Peyer's patch (tissue), 4 donors: ENCODE measurements at regions not wholly inside any gene's neighbourhood (a gene's known extent, or its start where the extent isn't known, plus 50 kb on each side); places are given as distances from the start of the nearest gene placed in this dataset.

Experiments used
- DNase-seq, 3 donors: peaks; one replicate each; pipeline ENCODE4 v3.0.0-alpha.2; 2017 to 2019
- H3K27ac ChIP-seq, 4 donors: fragments of 200-600 bp; sonication (generic); one replicate each; pipeline ENCODE4 v1.5.1; 2016 to 2019
- H3K27me3 ChIP-seq, 2 donors: fragments of 200-600 bp; sonication (generic); one replicate each; pipeline ENCODE4 v1.5.1; 2019
- H3K36me3 ChIP-seq, 3 donors: fragments of 200-600 bp; sonication (generic); one replicate each; pipeline ENCODE4 v1.5.1; 2016 to 2019
- H3K4me1 ChIP-seq, 4 donors: fragments of 200-600 bp; sonication (generic); one replicate each; pipeline ENCODE4 v1.5.1; 2016 to 2019
- H3K4me3 ChIP-seq, 4 donors: fragments of 200-600 bp; sonication (generic); 1 replicate in 3 of 4; 2 replicates in 1 of 4; pipeline ENCODE4 v1.5.1; 2016 to 2019; ENCODE audit warnings: mild to moderate bottlenecking in 1 of 4
- H3K9me3 ChIP-seq, 4 donors: fragments of 200-600 bp; sonication (generic); one replicate each; pipeline ENCODE4 v1.5.1; 2016 to 2019; ENCODE audit warnings: mild to moderate bottlenecking in 1 of 4
- CTCF ChIP-seq, 6 experiments: fragments of 450-650 bp in 4 of 6; fragments of 200-600 bp in 2 of 6; sonication (generic) in 1 of 6; IDR thresholded peaks; one replicate each; pipeline ENCODE4 v1.5.1; 2017 to 2019; ENCODE audit warnings: antibody characterized with exemption in 6 of 6, mild to moderate bottlenecking in 3 of 6, moderate library complexity in 1 of 6
- POLR2A ChIP-seq, 2 donors: fragments of 450-650 bp; IDR thresholded peaks; one replicate each; pipeline ENCODE4 v1.5.1; 2017; ENCODE audit warnings: antibody characterized with exemption in 2 of 2, mild to moderate bottlenecking in 2 of 2, moderate library complexity in 2 of 2

- Histone ChIP-seq H3K4me3 (no peak overlapping the region), H3K27me3 (no peaks in the 10 kb centered on the region), H3K36me3 (no peaks in the 10 kb centered on the region), H3K4me1 (no peaks in the 10 kb centered on the region), H3K27ac (no peak overlapping the region), H3K9me3 (no peaks in the 10 kb centered on the region)
- no peak for DNase-seq
- no peak for TF ChIP-seq POLR2A (IDR thresholded peaks at IDR 0.05)
- TF ChIP-seq CTCF (IDR thresholded peaks at IDR 0.05): no peak
These were observed 205.6 kb upstream of the GDNF start for GRCh38 chr5:38045446-38045845.

DNA sequence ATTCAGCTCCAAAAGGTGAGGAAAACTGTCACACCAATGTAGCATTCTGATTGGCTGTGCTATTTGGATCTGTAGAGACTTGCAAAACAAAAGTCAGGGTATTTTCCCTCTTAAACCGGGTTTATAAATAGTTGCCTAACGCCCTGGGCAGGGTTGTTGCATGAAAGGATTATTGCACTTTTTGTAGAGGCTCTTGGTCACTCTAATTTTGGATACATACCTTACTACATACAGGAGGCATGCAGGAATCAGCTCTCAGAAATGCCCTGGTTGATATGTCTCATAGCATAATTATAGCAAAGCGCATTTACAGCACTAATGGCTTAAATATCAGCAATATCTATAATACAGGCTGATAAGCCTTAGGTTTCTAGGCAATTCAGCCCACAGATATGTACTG, 200.0 kb upstream of the GDNF start:
- TF ChIP-seq POLR2A (IDR thresholded peaks at IDR 0.05): no peak
- TF ChIP-seq CTCF (IDR thresholded peaks at IDR 0.05): no peak
- Histone ChIP-seq H3K4me1 (no peaks in the 10 kb centered on the region), H3K4me3 (no peak overlapping the region), H3K9me3 (no peaks in the 10 kb centered on the region), H3K27ac (no peak overlapping the region), H3K36me3 (no peaks in the 10 kb centered on the region), H3K27me3 (no peaks in the 10 kb centered on the region)
- no peak for DNase-seq

DNA sequence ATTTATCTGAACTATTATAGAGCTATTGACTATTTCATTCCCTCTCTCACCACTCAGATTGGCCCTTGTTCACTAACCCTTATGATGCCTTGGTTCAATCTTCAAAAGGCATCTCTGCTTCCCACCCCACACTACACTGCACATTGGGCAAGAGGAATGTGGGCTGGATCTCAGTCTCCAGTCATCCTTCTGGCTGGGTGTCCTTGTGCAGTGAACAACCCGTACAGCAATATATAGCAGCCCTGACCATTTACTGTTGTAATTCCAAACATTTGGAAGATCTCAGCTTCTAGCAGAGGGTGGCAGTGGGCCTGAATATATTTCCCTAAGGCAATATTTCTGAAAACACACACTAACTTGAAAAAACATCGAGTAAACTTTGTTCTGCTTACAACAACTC, 199.2 kb upstream of the GDNF start:
- Histone ChIP-seq H3K27me3 (no peaks in the 10 kb centered on the region), H3K9me3 (no peaks in the 10 kb centered on the region), H3K4me1 (no peaks in the 10 kb centered on the region), H3K36me3 (no peaks in the 10 kb centered on the region), H3K27ac (no peak overlapping the region), H3K4me3 (no peak overlapping the region)
- no peak for DNase-seq
- TF ChIP-seq POLR2A (IDR thresholded peaks at IDR 0.05) (no peak), CTCF (IDR thresholded peaks at IDR 0.05) (no peak)

- Histone ChIP-seq H3K9me3 (no peaks in the 10 kb centered on the region), H3K27me3 (no peaks in the 10 kb centered on the region), H3K36me3 (no peaks in the 10 kb centered on the region), H3K27ac (no peak overlapping the region), H3K4me1 (no peaks in the 10 kb centered on the region), H3K4me3 (no peak overlapping the region)
- no peak for DNase-seq
- TF ChIP-seq POLR2A (IDR thresholded peaks at IDR 0.05): no peak
- no peak for TF ChIP-seq CTCF (IDR thresholded peaks at IDR 0.05)
These were observed 196.9 kb upstream of the GDNF start for GRCh38 chr5:38036765-38037164.

DNA sequence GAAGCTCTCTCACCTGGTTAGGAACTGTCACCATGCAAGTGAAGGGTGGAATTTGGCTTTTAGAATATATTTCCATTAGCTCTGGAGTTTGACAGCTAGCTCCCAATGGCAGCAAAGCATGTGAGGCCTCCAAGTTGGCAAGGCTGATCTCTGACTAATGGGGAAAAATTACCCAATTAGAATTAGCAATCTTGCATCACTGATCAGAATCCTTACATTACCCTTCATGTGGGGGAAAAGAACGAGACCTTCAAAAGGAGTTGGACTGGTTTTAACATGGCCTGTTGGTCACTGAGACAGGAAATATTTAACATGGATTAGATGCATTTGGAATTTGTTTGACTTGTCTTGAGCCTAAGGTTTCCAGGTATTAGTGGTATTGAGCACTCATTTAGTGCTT, 192.3 kb upstream of the GDNF start:
- no peak overlapping the region for H3K4me3 ChIP-seq
- no peak for DNase-seq
- no peaks in the 10 kb centered on the region for H3K9me3 ChIP-seq
- H3K36me3 ChIP-seq: no peaks in the 10 kb centered on the region
- no peaks in the 10 kb centered on the region for H3K27me3 ChIP-seq
- no peak overlapping the region for H3K27ac ChIP-seq
- TF ChIP-seq CTCF (IDR thresholded peaks at IDR 0.05): no peak
- no peak for TF ChIP-seq POLR2A (IDR thresholded peaks at IDR 0.05)
- H3K4me1 ChIP-seq: no peaks in the 10 kb centered on the region

DNA sequence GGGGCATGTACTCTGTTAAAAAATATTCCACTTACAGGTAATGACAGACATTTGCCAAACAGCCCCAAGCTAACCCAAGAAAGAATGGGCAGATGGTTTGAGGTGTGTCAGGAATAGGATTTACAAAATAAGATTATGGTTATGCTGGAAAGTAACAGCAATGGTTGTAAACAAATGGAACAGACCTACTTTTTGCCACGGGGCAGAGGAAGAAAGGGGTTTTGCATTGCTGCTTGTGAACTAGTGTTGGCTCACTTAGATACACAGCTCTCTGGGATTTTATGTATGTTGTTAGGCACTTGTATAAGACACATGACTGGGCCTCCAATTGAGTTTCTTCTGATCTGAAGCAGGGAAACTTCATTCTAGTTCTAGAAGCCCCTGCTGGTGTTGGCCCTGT, 191.5 kb upstream of the GDNF start:
- no peak overlapping the region for H3K4me3 ChIP-seq
- H3K36me3 ChIP-seq: no peaks in the 10 kb centered on the region
- no peak for TF ChIP-seq CTCF (IDR thresholded peaks at IDR 0.05)
- no peak for TF ChIP-seq POLR2A (IDR thresholded peaks at IDR 0.05)
- H3K4me1 ChIP-seq: no peaks in the 10 kb centered on the region
- H3K9me3 ChIP-seq: no peaks in the 10 kb centered on the region
- no peaks in the 10 kb centered on the region for H3K27me3 ChIP-seq
- no peak overlapping the region for H3K27ac ChIP-seq
- DNase-seq: no peak
